DND-41 (cell line): ENCODE measurements at regions not wholly inside any gene's neighbourhood (a gene's known extent, or its start where the extent isn't known, plus 50 kb on each side); places are given as distances from the start of the nearest gene placed in this dataset.

ENCODE experiments used
- ATAC-seq: fragments of 200-7000 bp; cut with Tn5 transposase; 3 replicates; pipeline ENCODE4 v1.9.1; 2021; ENCODE audit warnings: low read depth; ENCODE audit not compliant: insufficient read depth
- DNase-seq: peaks from one replicate; pipeline ENCODE4 v3.0.0-alpha.2; 2020
- H2AFZ ChIP-seq: 2 replicates; pipeline ENCODE4 v1.6.0; 2012; ENCODE audit warnings: low read depth, low read length
- H3K27ac ChIP-seq: 2 replicates; pipeline ENCODE4 v1.5.1; 2012; ENCODE audit warnings: low read length, inconsistent platforms
- H3K27me3 ChIP-seq: fragments of 200-600 bp; sonication (generic); 2 replicates; pipeline ENCODE4 v1.6.0; 2012; ENCODE audit warnings: low read length, mild to moderate bottlenecking, inconsistent platforms; ENCODE audit not compliant: insufficient read depth, poor library complexity
- H3K36me3 ChIP-seq: 2 replicates; pipeline ENCODE4 v1.5.1; 2012; ENCODE audit warnings: low read length, inconsistent platforms; ENCODE audit not compliant: insufficient read depth
- H3K4me1 ChIP-seq: 2 replicates; pipeline ENCODE4 v1.5.1; 2012; ENCODE audit warnings: mild to moderate bottlenecking, low read length; ENCODE audit not compliant: insufficient read depth
- H3K4me2 ChIP-seq: 2 replicates; pipeline ENCODE4 v1.6.0; 2012; ENCODE audit warnings: mild to moderate bottlenecking, moderate library complexity, low read length, inconsistent platforms; ENCODE audit not compliant: insufficient read depth
- H3K4me3 ChIP-seq, 2 experiments: fragments of 200-600 bp in 1 of 2; shearing (Covaris generic) in 1 of 2; 2 replicates each; pipeline ENCODE4 v1.5.1; 2012 to 2016; ENCODE audit warnings: inconsistent platforms in 2 of 2, low read length in 2 of 2, mild to moderate bottlenecking in 2 of 2, low read depth in 1 of 2, moderate library complexity in 1 of 2
- H3K79me2 ChIP-seq: 2 replicates; pipeline ENCODE4 v1.6.0; 2012; ENCODE audit warnings: low read length, inconsistent platforms; ENCODE audit not compliant: insufficient read depth
- H3K9ac ChIP-seq: 2 replicates; pipeline ENCODE4 v1.6.0; 2012; ENCODE audit warnings: low read depth, mild to moderate bottlenecking, inconsistent platforms, low read length, moderate library complexity
- H3K9me3 ChIP-seq: 2 replicates; pipeline ENCODE4 v1.5.1; 2012; ENCODE audit warnings: low read length, moderate library complexity, mild to moderate bottlenecking, inconsistent platforms; ENCODE audit not compliant: insufficient read depth, severe bottlenecking
- H4K20me1 ChIP-seq: 2 replicates; pipeline ENCODE4 v1.6.0; 2012; ENCODE audit warnings: low read length; ENCODE audit not compliant: insufficient read depth
- EZH2 ChIP-seq: IDR thresholded peaks from 3 replicates; pipeline ENCODE4 v1.6.1; 2012; ENCODE audit warnings: borderline replicate concordance, low read depth, mild to moderate bottlenecking, moderate library complexity, low read length, inconsistent platforms; ENCODE audit not compliant: severe bottlenecking
- TF ChIP-seq, protein P1 (sequence below): IDR thresholded peaks from 2 replicates; pipeline ENCODE4 v1.5.1; 2012; ENCODE audit warnings: borderline replicate concordance, low read length, moderate library complexity, mild to moderate bottlenecking; ENCODE audit not compliant: poor library complexity, severe bottlenecking; ENCODE audit errors: extremely low read depth

- Histone ChIP-seq H3K9me3 (peaks cover 6% of the 10 kb centered on the region), H3K4me1 (no peaks in the 10 kb centered on the region), H3K36me3 (no peaks in the 10 kb centered on the region), H3K27me3 (no peaks in the 10 kb centered on the region), H2AFZ (no peak overlapping the region), H4K20me1 (no peaks in the 10 kb centered on the region), H3K4me2 (no peak overlapping the region), H3K27ac (no peak overlapping the region), H3K9ac (no peak overlapping the region), H3K4me3 (no peak overlapping the region), H3K79me2 (no peaks in the 10 kb centered on the region)
- TF ChIP-seq, protein P1, sequence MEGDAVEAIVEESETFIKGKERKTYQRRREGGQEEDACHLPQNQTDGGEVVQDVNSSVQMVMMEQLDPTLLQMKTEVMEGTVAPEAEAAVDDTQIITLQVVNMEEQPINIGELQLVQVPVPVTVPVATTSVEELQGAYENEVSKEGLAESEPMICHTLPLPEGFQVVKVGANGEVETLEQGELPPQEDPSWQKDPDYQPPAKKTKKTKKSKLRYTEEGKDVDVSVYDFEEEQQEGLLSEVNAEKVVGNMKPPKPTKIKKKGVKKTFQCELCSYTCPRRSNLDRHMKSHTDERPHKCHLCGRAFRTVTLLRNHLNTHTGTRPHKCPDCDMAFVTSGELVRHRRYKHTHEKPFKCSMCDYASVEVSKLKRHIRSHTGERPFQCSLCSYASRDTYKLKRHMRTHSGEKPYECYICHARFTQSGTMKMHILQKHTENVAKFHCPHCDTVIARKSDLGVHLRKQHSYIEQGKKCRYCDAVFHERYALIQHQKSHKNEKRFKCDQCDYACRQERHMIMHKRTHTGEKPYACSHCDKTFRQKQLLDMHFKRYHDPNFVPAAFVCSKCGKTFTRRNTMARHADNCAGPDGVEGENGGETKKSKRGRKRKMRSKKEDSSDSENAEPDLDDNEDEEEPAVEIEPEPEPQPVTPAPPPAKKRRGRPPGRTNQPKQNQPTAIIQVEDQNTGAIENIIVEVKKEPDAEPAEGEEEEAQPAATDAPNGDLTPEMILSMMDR, result no peak
- no peak for TF ChIP-seq EZH2
- ATAC-seq, result no peak
- DNase-seq, result no peak
These were observed 1016.1 kb upstream of the PCDH7 start for GRCh38 chr4:29704059-29704458.

DNA sequence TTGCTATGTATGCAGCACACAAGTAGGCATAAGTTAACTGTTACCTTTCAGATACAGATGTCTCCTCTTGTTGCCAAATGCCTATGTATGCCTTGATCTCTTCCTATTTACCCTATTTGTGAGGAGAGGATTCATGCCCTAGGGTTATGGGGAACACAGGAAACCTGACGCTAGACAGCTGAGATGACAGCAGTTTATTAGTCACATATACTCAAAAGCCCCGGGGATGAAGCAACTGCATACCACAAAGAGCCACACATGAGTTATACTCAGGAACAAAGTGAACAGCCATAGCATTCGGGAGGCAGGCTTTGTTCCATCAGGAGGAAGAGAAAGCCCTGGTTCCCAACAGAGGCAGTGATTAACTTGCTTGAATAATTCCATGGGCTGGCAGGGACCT is 1011.7 kb upstream of the PCDH7 start:
- no peak overlapping the region for H3K4me3 ChIP-seq
- no peaks in the 10 kb centered on the region for H4K20me1 ChIP-seq
- ATAC-seq, result no peak
- H3K27ac ChIP-seq, result no peak overlapping the region
- peaks cover 4% of the 10 kb centered on the region for H3K9me3 ChIP-seq
- no peaks in the 10 kb centered on the region for H3K36me3 ChIP-seq
- no peak overlapping the region for H3K4me2 ChIP-seq
- no peak overlapping the region for H3K9ac ChIP-seq
- H3K79me2 ChIP-seq, result no peaks in the 10 kb centered on the region
- no peak overlapping the region for H2AFZ ChIP-seq
- DNase-seq, result no peak
- TF ChIP-seq EZH2, result no peak
- TF ChIP-seq, protein P1, result no peak
- H3K4me1 ChIP-seq, result no peaks in the 10 kb centered on the region
- H3K27me3 ChIP-seq, result no peaks in the 10 kb centered on the region

- no peaks in the 10 kb centered on the region for H3K36me3 ChIP-seq
- no peak for TF ChIP-seq EZH2
- TF ChIP-seq, protein P1, result no peak
These were observed 1009.6 kb upstream of the PCDH7 start for GRCh38 chr4:29710519-29710918.

DNA sequence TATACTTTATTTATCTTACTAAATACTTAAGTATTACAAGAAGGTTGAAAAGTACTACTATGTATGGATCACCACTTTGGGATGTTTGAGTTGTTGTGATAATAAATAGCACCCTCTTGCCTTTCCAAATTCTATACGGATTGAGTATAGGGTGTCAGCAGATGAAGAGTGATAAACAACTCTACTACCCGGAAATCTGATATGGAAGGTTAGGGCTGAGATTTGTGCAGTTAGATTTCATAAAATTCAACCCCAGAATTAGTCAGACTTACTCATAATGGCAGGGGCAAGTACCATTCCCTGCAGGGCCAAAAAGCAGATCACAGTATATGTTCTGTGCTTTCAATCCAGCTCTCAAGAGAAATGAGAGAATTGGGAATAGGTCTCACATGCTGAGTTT is 1008.9 kb upstream of the PCDH7 start:
- H3K4me2 ChIP-seq, result no peak overlapping the region
- no peaks in the 10 kb centered on the region for H3K4me1 ChIP-seq
- no peaks in the 10 kb centered on the region for H3K36me3 ChIP-seq
- H3K27me3 ChIP-seq, result no peaks in the 10 kb centered on the region
- no peak overlapping the region for H3K4me3 ChIP-seq
- H3K27ac ChIP-seq, result no peak overlapping the region
- no peaks in the 10 kb centered on the region for H3K79me2 ChIP-seq
- no peak overlapping the region for H2AFZ ChIP-seq
- peaks cover 4% of the 10 kb centered on the region for H3K9me3 ChIP-seq
- ATAC-seq (no peak), DNase-seq (no peak)
- no peaks in the 10 kb centered on the region for H4K20me1 ChIP-seq
- no peak for TF ChIP-seq EZH2
- TF ChIP-seq, protein P1, result no peak
- H3K9ac ChIP-seq, result no peak overlapping the region

More at GRCh38 chr4:29710519-29710918, 1009.6 kb upstream of the PCDH7 start:
- no peak overlapping the region for H3K9ac ChIP-seq
- H4K20me1 ChIP-seq, result no peaks in the 10 kb centered on the region
- no peak overlapping the region for H3K27ac ChIP-seq
- no peak for ATAC-seq
- no peaks in the 10 kb centered on the region for H3K4me1 ChIP-seq
- no peak for DNase-seq
- H3K9me3 ChIP-seq, result peaks cover 4% of the 10 kb centered on the region
- H3K27me3 ChIP-seq, result no peaks in the 10 kb centered on the region
- no peak overlapping the region for H3K4me3 ChIP-seq
- no peak overlapping the region for H2AFZ ChIP-seq
- H3K79me2 ChIP-seq, result no peaks in the 10 kb centered on the region
- H3K4me2 ChIP-seq, result no peak overlapping the region
